Mucosa of stomach (tissue), 1 donor: ENCODE measurements at regions not wholly inside any gene's neighbourhood (a gene's known extent, or its start where the extent isn't known, plus 50 kb on each side); places are given as distances from the start of the nearest gene placed in this dataset.

Experiments used
- H3K27me3 ChIP-seq: one replicate; pipeline ENCODE4 v1.7.0; 2013; ENCODE audit warnings: mild to moderate bottlenecking, low read length; ENCODE audit not compliant: control insufficient read depth, insufficient read depth
- H3K36me3 ChIP-seq: one replicate; pipeline ENCODE4 v1.7.0; 2013; ENCODE audit warnings: low read length; ENCODE audit not compliant: control insufficient read depth, insufficient read depth
- H3K4me1 ChIP-seq: one replicate; pipeline ENCODE4 v1.7.0; 2013; ENCODE audit warnings: mild to moderate bottlenecking, low read length; ENCODE audit not compliant: control insufficient read depth, insufficient read depth
- H3K4me3 ChIP-seq: one replicate; pipeline ENCODE4 v1.7.0; 2013; ENCODE audit warnings: low read length
- H3K9ac ChIP-seq: one replicate; pipeline ENCODE4 v1.7.0; 2013; ENCODE audit warnings: mild to moderate bottlenecking, low read length, moderate library complexity
- H3K9me3 ChIP-seq: one replicate; pipeline ENCODE4 v1.7.0; 2013; ENCODE audit warnings: mild to moderate bottlenecking, low read length, moderate library complexity; ENCODE audit not compliant: control insufficient read depth
- donor health status: Pancreatic carcinoma.

DNA sequence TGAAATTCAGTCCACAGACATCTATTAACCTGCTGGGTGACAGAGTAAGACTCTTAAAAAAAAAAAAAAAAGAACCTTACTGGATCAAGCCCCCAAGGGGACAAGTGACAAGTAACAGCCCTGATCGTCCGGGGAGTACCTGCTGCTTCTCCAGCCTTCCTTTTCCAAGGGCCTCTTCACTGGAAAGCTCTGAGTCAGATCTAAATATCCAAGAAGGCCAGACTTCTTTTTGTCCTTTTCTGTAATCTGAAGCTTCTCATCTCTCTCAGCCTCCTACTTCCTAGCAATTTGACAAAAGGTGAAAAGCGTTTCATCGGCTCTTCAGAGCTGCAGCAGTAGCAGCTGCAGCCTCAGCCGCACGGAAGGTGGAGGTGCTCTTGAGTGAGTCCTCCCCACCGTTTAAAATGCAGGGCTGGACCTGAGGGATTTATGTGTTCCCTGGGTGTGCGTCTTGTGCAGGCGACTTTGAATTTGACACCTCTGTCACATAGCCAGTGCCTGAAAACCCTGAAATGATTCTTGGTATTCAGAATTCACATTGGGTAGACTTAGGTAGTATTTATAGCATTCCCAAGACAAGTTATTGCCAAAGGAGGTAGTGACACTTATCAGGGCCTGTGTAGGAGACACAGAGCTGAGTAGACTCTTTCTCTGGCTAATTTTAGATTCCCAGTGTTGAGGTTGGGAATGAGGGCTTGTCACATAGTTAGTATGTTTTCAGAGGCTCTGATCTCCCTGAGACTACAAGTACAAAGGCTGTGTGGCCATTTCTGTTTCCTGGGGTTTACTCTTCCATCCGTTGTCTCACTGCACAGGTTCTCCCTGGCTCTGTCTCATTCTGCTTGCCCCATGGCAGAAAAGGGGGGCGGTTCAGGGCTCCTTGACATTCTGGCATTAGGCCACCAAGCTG lies 291.2 kb upstream of the C2CD4B start:
- H3K36me3 ChIP-seq: no peaks in the 10 kb centered on the region
- no peak overlapping the region for H3K9ac ChIP-seq
- H3K4me1 ChIP-seq: peaks cover 15% of the 10 kb centered on the region
- no peak overlapping the region for H3K4me3 ChIP-seq
- no peaks in the 10 kb centered on the region for H3K9me3 ChIP-seq
- H3K27me3 ChIP-seq: no peaks in the 10 kb centered on the region

DNA sequence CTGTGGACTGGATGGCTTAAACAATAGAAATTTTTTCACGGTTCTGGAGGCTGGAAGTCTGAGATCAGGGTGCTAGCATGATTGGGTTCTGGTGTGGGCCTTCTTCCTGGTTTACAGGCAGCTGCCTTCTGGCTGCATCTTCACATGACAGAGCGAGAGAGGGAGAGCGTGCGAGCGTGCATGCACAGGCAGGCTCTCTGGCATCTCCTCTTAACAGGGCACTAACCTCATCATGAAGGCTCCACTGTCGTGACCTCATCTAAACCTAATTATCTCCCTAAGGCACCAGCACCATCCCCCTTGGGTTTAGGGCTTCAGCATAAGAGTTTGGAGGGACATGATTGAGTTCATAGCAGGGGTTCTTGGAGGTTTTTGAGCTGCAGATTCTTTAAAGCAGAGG lies 292.0 kb upstream of the C2CD4B start:
- H3K27me3 ChIP-seq: no peaks in the 10 kb centered on the region
- H3K36me3 ChIP-seq: no peaks in the 10 kb centered on the region
- H3K9ac ChIP-seq: no peak overlapping the region
- H3K4me1 ChIP-seq: peaks cover 15% of the 10 kb centered on the region
- no peaks in the 10 kb centered on the region for H3K9me3 ChIP-seq
- no peak overlapping the region for H3K4me3 ChIP-seq

DNA sequence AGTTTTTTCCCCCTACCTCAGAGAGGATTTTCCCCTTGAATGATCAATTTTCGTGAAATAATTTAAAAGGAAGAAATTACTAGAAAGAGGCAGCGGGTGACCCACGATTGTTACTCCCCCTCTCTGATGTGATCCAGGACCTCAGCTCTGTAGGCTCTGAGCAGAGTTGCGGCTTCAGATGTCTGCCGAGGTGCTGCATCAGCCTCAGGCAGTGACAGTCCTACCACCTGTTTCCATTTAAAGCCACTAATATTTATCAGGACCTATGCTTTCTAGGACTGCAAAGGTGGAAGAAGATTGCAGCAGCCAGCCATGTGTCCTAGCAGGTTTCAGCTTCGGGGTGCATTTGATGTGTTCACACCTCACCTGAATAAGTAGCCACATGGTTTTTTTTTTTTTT lies 294.8 kb upstream of the C2CD4B start:
- Histone ChIP-seq H3K4me1 (peaks cover 6% of the 10 kb centered on the region), H3K36me3 (no peaks in the 10 kb centered on the region), H3K27me3 (no peaks in the 10 kb centered on the region), H3K4me3 (no peak overlapping the region), H3K9ac (no peak overlapping the region), H3K9me3 (no peaks in the 10 kb centered on the region)

DNA sequence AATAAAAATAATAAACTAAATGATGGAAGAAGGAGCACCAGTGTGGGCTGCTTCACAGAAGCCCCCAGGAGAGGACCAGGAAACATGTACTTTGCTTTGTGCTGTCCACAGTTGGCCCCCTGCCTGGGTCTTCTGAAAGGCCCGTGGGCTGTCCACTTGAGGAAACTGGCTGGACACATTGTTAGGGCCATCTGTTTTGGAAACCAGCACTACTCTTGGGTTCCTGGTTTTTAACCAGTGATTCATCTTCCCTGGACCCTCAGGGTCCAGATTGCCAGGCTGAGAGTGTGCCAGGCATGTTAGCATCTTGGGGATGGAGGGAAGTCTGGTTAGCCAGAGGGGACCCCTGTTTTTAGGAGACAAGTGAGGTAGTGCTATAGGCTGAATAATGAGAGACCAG lies 297.2 kb upstream of the C2CD4B start:
- Histone ChIP-seq H3K36me3 (no peaks in the 10 kb centered on the region), H3K9me3 (no peaks in the 10 kb centered on the region), H3K27me3 (no peaks in the 10 kb centered on the region), H3K4me3 (no peak overlapping the region), H3K9ac (no peak overlapping the region), H3K4me1 (peaks cover 6% of the 10 kb centered on the region)

DNA sequence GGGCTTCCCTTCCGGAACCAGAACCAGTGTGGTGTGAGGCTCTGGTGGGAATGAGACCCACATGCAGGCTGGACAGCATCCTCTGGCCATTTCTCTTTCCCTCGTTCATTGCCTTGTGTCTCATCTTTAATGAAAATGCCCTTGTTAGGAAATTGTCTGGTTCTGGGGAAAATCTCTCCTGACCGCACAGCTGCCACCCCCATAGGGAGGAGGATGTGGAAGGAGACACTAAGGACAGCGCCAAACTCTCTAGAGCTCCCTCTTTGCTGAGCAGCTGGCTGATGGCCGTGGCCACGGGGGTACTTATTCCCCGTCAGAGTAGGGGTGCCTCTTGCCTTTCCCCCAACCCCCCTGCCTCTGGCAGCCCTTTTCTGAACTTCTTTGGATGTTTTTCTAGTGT lies 297.6 kb upstream of the C2CD4B start:
- Histone ChIP-seq H3K27me3 (no peaks in the 10 kb centered on the region), H3K4me3 (no peak overlapping the region), H3K36me3 (no peaks in the 10 kb centered on the region), H3K9ac (no peak overlapping the region), H3K9me3 (no peaks in the 10 kb centered on the region), H3K4me1 (peaks cover 6% of the 10 kb centered on the region)

DNA sequence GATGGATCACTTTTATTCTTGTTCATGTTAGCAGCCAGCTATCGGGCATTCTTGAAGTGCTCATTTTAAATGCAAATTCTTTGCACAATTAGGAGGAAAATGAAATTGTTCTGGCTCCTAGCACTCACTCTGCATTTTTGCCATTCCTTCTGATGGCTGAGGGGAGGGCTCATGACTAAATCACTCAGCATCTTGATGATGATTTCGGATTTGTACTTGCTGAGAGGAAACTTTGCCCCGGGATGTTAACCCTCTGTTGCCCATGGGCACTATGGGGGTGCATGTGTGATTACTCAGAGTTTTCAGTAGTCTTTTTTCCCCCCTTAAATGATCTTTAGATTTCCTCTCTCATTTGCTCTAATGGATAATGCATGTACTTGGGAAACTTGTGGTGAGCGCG lies 299.6 kb upstream of the C2CD4B start:
- Histone ChIP-seq H3K36me3 (no peaks in the 10 kb centered on the region), H3K9me3 (no peaks in the 10 kb centered on the region), H3K9ac (no peak overlapping the region), H3K4me3 (no peak overlapping the region), H3K27me3 (no peaks in the 10 kb centered on the region), H3K4me1 (peaks cover 6% of the 10 kb centered on the region)

DNA sequence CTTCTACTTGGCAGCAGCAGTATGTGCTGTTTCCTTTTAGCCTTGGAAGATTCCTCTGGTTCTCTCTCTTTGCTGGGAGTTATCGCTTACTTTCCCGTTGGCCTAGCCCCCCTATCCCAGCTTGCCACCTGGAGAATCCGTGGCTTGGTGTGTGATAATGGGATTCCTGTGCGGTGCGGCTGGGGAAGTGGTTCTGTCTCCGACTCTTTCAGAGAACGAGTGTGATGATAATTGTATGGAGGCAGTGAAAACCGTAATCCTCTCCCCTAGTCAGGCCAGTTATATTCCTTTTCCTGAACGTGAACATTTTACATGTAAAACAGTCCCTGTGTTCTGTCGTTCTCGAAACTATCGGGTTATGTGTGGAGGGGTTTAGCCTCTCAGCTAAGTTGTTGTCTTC lies 300.1 kb upstream of the C2CD4B start:
- H3K27me3 ChIP-seq: no peaks in the 10 kb centered on the region
- no peak overlapping the region for H3K4me3 ChIP-seq
- H3K9ac ChIP-seq: no peak overlapping the region
- peaks cover 11% of the 10 kb centered on the region for H3K4me1 ChIP-seq
- H3K36me3 ChIP-seq: no peaks in the 10 kb centered on the region
- H3K9me3 ChIP-seq: no peaks in the 10 kb centered on the region

DNA sequence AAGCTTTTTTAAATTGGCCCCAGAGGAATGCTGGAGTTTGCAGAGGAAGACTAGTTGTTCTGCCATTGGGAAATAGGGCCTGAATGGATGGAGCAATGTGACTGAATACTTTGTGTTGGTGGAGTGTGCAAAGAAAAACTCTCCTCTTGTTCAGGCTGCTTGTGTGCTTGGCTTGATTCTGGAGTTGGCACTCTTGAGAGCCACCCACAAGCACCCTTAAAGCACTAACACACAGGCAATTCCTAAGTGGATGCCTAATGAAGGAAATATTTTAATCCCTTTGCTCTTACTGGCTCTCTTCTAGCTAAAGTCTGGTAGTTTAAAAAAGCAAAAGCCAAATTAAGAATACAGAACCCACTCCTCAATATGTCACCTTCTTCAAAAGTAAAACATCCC lies 304.4 kb upstream of the C2CD4B start:
- no peak overlapping the region for H3K4me3 ChIP-seq
- no peak overlapping the region for H3K9ac ChIP-seq
- H3K36me3 ChIP-seq: no peaks in the 10 kb centered on the region
- peaks cover 34% of the 10 kb centered on the region for H3K4me1 ChIP-seq
- no peaks in the 10 kb centered on the region for H3K27me3 ChIP-seq
- H3K9me3 ChIP-seq: no peaks in the 10 kb centered on the region

DNA sequence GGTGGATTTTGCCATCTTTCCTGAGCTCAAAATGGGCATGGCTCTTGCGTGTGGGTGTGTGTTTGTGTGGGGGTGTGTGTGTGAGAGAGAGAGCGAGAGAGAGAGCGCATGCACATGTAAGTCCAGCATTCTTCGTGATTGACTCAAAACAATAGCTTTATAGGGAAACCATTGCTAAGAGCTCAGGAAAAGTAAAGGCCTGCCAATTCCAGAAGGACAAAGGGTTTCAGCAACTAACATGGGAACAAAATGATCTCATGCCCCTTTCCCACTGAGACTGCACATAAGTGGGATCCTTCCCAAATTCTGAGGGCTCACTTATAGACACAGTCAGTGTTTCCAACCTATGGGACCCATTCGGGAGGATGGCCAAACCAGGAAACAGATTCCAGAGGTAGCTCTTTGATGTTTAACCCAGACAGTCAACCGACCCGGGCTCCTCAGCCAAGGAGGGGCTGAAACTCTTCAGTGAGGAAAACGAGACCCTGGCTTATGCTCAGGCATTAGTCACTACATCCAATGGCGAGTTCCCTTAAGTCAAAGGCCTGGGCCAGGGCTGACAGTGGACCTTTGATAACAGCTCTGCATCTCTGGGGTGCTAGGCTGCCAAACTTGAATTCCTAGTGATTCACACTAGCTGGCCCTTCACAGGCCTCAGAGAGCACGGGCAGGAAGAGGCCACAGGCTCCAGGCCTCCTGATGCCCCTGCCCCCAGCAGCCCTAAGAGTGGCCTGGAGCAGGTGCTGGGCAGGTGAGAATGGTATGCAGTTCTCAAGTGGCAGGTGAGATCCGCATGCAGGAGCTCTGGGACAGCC lies 305.0 kb upstream of the C2CD4B start:
- H3K9ac ChIP-seq: no peak overlapping the region
- no peak overlapping the region for H3K4me3 ChIP-seq
- H3K4me1 ChIP-seq: peaks cover 34% of the 10 kb centered on the region
- H3K27me3 ChIP-seq: no peaks in the 10 kb centered on the region
- H3K9me3 ChIP-seq: no peaks in the 10 kb centered on the region
- H3K36me3 ChIP-seq: no peaks in the 10 kb centered on the region

DNA sequence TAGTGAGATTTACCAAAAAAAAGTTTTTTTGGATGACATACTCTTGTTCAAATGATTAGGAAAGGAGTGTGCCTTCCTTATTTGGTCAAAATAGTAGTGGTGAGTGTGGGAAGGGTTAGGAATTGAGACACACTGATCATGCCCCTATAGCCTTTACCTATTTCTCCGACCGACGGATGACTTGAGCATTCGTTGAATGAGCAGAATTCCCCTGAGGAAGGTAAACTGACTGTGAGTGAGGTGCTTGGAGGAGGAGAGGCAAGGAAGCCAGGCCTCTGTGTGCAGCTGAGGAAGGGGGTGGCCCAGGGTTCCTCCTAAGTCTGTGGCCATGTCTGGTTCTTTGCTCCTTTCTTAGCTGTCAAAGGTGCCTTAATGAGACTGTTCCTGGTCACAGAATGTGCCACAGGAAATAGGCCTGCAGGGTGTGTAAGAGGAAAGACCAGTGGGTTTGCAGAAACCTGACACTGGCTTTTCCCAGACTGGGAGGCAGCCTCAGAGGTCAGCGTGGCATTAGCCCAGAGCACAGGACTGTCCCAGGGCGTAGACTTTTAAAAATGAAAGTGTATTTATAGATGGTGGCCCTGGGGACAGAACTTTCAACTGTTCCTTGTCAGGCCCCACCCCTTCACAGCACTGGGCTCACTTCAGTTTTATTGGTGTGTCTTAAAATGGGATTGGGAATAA lies 307.7 kb upstream of the C2CD4B start:
- H3K4me1 ChIP-seq: peaks cover 37% of the 10 kb centered on the region
- no peaks in the 10 kb centered on the region for H3K36me3 ChIP-seq
- H3K9me3 ChIP-seq: no peaks in the 10 kb centered on the region
- no peaks in the 10 kb centered on the region for H3K27me3 ChIP-seq
- H3K9ac ChIP-seq: no peak overlapping the region
- H3K4me3 ChIP-seq: no peak overlapping the region

DNA sequence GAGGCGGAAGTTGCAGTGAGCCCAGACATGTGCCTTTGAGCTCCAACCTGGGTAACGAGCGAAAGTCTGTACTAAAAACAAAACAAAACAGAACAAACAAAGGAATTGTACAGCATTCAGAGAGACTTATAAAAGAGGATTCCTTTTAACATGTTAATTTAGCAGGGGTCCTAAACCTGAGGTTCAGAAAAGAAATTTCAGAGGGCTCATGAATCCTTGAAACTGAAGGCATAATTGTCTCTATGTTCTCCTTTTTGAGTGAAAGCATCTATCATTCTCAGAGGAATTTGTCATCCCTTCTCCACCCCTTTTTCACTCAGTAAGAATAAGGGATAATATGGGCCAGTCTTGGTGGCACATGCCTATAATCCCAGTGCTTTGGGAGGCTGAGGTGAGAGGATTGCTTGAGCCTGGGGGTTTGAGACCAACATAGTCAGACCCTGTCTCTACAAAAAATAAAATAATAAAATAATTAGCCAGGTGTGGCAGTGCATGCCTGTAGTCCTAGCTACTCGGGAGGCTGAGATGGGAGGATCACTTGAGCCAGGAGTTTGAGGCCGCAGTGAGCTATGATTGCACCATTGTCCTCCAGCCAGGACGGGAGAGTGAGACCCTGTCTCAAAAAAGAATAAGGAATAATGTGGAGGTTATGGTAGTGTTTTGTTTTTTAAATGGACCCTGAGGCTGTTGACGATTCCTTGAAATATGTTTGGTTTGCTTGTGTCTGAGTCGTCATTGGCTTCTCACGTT lies 309.1 kb upstream of the C2CD4B start:
- Histone ChIP-seq H3K27me3 (no peaks in the 10 kb centered on the region), H3K36me3 (no peaks in the 10 kb centered on the region), H3K4me3 (no peak overlapping the region), H3K9ac (no peak overlapping the region), H3K4me1 (peaks cover 37% of the 10 kb centered on the region), H3K9me3 (no peaks in the 10 kb centered on the region)
